IMR-90 (cell line): ENCODE measurements at regions not wholly inside any gene's neighbourhood (a gene's known extent, or its start where the extent isn't known, plus 50 kb on each side); places are given as distances from the start of the nearest gene placed in this dataset.

Experiments
- BHLHE40 ChIP-seq: fragments of 150-350 bp; IDR thresholded peaks from 2 replicates; pipeline ENCODE4 v1.6.1; 2016; ENCODE audit warnings: mild to moderate bottlenecking, low read depth, low read length
- CEBPB ChIP-seq: IDR thresholded peaks from 2 replicates; pipeline ENCODE4 v1.6.1; 2012; ENCODE audit warnings: low read depth, low read length, improper control_type of control experiment
- CHD1 ChIP-seq: IDR thresholded peaks from 2 replicates; pipeline ENCODE4 v1.6.1; 2012; ENCODE audit warnings: low read depth, low read length, improper control_type of control experiment
- CTCF ChIP-seq: conservative IDR thresholded peaks from 2 replicates; pipeline ENCODE4 v1.5.1; 2012; ENCODE audit warnings: mild to moderate bottlenecking, low read depth, low read length, improper control_type of control experiment
- FOS ChIP-seq: fragments of 150-350 bp; IDR thresholded peaks from 2 replicates; pipeline ENCODE4 v1.6.1; 2016; ENCODE audit warnings: low read depth, low read length
- MAFK ChIP-seq: IDR thresholded peaks from 2 replicates; pipeline ENCODE4 v1.6.1; 2012; ENCODE audit warnings: low read depth, low read length, improper control_type of control experiment
- MAZ ChIP-seq: IDR thresholded peaks from 2 replicates; pipeline ENCODE4 v1.6.1; 2012; ENCODE audit warnings: low read depth, mild to moderate bottlenecking, low read length, improper control_type of control experiment, moderate library complexity, borderline replicate concordance
- POLR2A ChIP-seq: IDR thresholded peaks from 2 replicates; pipeline ENCODE4 v1.6.1; 2012; ENCODE audit warnings: mild to moderate bottlenecking, low read depth, low read length
- USF2 ChIP-seq: fragments of 150-350 bp; IDR thresholded peaks from 2 replicates; pipeline ENCODE4 v1.6.1; 2017; ENCODE audit warnings: mild to moderate bottlenecking, antibody characterized with exemption, low read length, low read depth

- TF ChIP-seq CTCF, result no peak
- no peak for TF ChIP-seq MAFK
- TF ChIP-seq BHLHE40, result no peak
- no peak for TF ChIP-seq POLR2A
- no peak for TF ChIP-seq MAZ
- TF ChIP-seq USF2, result no peak
- TF ChIP-seq CEBPB, result no peak
- no peak for TF ChIP-seq CHD1
- TF ChIP-seq FOS, result no peak
Measured at GRCh38 chr11:26227883-26228502, 103.9 kb upstream of the ANO3 start.
